ENCODE measurements at regions not wholly inside any gene's neighbourhood (a gene's known extent, or its start where the extent isn't known, plus 50 kb on each side); places are given as distances from the start of the nearest gene placed in this dataset.

DNA sequence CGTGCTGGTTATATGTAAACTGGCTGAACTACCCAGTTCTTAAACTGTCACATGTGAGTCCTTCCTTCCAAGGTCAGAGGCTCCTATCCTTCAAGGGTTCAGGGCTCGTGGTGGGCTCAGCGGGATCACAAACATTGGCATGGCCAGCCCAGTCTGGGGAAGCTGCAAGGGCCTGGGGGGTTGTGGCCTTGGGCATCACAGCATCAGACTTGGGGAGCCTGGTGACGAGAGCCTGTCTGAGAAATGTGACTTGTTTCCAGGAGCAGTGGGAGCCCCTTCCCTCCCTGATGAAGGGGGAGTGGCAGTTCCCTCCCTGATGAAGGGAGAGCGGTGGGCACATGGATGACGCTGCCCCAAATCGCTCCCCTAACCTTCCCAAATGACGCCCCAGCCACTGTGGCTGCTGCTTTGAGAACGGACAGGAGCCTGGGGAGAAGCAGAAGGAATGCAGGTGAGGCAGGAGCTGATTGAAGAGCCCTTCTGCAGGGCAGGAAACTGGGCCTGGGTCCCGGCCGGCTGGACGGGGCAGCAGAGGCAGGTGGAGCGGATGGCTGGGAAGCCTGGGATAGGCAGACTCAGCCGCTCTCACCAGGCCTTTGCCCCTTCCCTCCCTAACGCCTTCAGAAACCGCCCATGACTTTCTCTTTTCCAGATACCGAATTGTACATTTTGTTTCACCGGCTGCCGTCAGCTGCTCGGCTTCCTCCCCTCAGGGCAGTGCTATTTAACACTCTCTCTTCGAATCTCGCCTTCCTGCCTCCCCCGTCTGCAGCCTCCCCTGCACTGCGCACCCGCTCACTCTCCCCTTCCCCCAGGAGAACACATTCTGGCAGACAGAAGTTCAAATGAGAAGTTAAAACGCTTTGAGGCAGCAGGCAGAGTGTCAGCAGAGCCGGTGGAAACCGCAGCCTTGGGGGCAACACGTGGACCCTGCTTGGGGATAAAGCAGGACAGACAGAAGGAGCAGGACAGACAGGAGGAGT is 1486.7 kb downstream of the BRD1 start:
- TF ChIP-seq, protein P1, sequence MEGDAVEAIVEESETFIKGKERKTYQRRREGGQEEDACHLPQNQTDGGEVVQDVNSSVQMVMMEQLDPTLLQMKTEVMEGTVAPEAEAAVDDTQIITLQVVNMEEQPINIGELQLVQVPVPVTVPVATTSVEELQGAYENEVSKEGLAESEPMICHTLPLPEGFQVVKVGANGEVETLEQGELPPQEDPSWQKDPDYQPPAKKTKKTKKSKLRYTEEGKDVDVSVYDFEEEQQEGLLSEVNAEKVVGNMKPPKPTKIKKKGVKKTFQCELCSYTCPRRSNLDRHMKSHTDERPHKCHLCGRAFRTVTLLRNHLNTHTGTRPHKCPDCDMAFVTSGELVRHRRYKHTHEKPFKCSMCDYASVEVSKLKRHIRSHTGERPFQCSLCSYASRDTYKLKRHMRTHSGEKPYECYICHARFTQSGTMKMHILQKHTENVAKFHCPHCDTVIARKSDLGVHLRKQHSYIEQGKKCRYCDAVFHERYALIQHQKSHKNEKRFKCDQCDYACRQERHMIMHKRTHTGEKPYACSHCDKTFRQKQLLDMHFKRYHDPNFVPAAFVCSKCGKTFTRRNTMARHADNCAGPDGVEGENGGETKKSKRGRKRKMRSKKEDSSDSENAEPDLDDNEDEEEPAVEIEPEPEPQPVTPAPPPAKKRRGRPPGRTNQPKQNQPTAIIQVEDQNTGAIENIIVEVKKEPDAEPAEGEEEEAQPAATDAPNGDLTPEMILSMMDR (IDR thresholded peaks at IDR 0.05; ENCODE audit: low read depth, low read length): no peak
- DNase-seq (ENCODE audit: extremely low read depth, low read depth): no peak

DNA sequence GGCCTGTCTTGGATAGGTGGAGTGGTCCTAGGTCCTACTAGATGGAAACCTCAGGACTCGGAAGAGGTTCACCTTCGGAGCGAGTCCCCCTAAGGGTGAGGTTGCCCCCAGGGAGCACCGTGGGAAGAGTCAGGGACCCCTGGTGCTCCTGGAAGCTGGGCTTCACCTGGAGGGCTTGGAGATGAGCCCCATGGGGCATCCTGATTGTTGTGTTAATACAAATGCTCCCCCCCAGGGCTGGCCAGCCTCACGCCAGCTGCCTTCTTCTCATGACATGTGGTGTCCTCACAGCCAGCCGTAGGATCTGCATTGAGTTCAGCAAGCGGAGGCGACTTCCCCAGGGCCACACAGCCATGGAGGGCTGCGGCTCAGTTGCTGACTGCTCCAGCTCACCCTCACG is 1487.5 kb downstream of the BRD1 start:
- no peak for DNase-seq (ENCODE audit: extremely low read depth, low read depth)
- TF ChIP-seq, protein P1 (IDR thresholded peaks at IDR 0.05; ENCODE audit: low read depth, low read length): no peak

DNA sequence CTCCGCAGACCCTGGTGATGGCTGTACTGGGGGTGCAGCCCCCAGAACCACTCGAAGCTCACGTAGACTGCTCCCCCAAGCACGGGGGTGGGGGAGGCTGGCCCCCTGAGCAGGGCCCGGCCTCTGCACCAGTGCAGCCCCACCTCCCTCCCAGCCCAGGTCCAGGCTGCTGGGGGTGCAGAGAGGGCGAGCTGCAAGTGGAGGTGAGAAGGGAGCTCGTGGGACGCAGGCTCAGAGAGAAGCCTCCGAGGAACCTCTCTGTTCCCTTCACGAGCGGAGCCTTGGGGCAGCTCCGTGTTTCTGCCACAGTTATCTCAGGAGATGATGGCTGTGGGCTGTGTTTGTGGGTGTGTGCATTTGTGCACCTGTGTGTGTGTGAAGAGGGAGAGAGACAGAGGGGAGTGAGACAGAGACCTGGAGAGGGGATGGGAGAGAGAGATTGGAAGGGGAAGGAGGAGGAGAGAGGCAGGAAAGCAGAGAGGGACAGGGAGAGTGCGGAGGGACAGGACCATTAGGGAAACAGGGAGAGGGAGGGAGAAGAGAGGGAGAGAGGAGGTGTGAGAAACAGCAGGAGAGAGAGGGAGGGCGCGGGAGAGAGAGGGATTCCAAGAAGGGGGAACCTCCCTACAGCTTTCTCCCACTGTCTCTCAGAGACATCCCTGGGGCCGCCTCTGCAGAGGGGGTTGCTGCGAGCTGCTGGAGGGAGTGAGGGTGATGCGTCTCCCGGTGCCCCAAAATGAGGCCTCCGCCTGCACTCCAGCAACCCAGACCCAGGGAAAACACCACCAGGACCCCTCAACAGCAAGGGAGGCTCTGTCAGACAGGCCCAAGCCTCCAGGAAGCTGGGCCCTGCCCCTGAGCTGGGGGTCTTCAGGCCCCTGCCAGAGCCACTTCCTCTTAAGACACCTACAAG is 1488.6 kb downstream of the BRD1 start:
- TF ChIP-seq, protein P1 (IDR thresholded peaks at IDR 0.05; ENCODE audit: low read depth, low read length): no peak
- DNase-seq (ENCODE audit: extremely low read depth, low read depth): no peak

DNA sequence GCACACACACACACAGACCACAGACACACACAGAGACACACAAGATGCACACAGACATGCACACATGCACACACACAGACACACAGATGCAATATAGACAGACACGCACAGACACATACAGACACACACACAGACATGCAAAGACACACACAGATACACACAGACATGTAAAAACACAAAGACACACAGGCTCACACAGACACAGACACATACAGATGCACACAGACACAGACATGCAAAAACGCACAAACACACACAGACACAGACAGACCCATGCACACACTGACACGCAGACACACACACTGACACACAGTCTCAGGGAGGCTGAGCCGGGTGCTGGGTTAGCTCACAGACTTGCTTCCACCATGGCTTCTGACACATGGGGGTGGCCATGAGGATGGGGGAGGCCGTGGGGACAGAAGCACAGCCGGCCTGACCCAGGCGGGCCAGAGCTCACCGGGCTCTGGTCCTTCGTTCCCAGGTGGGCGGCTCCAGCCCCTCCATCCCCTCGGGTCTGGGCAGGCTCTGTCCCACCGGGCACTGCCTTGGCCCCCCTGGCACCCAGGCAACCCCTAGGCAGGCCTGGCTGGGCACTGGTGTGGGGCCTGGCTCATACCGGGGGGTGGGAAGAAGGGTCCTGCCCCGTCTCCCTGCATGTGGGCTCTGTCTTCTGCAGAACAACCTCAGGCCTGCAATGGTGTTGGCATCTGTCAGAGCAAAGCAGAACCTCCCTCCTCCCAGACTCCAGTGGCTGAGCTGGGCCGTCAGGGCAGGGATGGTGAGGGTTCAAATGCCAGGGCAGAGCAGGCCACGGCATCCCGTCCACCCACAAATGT is 1489.5 kb downstream of the BRD1 start:
- no peak for DNase-seq (ENCODE audit: extremely low read depth, low read depth)
- TF ChIP-seq, protein P1 (IDR thresholded peaks at IDR 0.05; ENCODE audit: low read depth, low read length): no peak

DNA sequence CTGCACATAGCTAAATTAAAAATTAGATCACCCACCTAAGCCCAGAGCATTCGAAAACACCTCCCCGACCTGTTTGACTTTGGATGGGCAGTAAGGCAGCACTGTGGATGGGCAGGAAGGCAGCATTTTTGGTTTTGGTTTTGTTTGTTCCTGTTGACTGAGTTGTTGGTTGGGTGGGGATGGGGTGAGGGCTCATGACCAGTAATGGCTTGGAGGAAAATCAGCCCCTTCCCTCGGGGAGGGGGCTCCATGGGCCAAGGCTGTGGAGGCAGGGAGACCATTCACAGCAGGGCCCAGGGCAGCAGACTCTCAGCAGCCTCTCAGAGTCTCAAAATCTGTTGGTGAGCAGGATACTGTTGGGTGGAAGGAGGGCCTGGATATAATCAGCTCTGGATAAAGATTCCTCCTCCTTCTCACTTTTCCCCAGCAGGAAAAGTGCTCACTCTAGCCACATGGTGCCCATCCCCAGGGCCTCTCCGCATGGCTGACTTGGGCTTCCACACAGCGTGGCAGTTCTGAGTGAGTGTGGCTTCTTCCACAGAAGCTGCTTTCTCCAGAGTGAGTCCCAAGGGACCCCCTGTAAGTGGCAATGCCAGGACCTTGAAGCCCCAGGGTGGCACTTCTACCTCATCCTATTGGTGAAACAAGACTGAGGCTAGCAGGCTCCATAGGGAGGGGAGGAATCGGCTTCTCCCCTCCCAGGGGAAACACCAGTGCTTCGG is 1491.2 kb downstream of the BRD1 start:
- DNase-seq (ENCODE audit: extremely low read depth, low read depth): no peak
- TF ChIP-seq, protein P1 (IDR thresholded peaks at IDR 0.05; ENCODE audit: low read depth, low read length): no peak

DNA sequence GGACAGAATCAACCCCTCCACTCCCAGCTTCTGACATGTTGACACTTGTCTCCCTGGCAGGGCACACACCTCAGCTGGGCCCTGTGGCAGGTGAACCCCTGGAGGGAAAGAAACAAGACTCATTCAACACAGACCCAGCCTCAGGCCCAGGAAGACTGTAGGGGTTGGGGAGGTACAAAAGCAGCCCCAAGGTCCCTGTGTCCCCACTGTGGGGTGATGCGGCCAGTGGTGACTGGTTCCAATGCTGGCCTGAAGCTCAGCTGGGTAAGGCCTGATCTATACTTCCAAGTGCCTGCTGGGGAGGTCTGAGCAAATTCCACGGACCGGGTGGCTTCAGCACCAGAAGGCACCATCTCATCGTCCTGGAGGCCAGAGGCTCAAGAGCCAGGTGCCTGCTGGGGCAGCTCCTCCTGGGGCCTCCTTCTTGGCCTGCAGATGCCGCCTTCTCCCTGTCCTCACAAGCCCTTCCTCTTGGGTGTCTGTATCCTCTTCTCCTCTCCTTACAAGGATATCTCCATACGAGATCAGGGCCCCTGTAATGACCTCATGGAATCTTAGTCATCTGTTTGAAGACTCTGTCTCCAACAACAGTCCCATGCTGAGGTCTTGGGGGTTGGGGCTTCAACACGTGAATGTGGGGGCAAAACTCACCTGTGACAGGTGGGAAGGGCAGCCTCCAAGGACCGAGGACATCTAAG is 1492.1 kb downstream of the BRD1 start:
- no peak for DNase-seq (ENCODE audit: extremely low read depth, low read depth)
- TF ChIP-seq, protein P1 (IDR thresholded peaks at IDR 0.05; ENCODE audit: low read depth, low read length): no peak
